Ishikawa (cell line): ENCODE measurements at regions not wholly inside any gene's neighbourhood (a gene's known extent, or its start where the extent isn't known, plus 50 kb on each side); places are given as distances from the start of the nearest gene placed in this dataset.

ENCODE experiments used
- CEBPB ChIP-seq: IDR thresholded peaks from 2 replicates; pipeline ENCODE4 v1.6.1; 2012
- CREB1 ChIP-seq: IDR thresholded peaks from 2 replicates; pipeline ENCODE4 v1.6.1; 2012; ENCODE audit warnings: low read depth
- EGR1 ChIP-seq: IDR thresholded peaks from 2 replicates; pipeline ENCODE4 v1.6.1; 2012
- EP300 ChIP-seq: IDR thresholded peaks from 2 replicates; pipeline ENCODE4 v1.6.1; 2012; ENCODE audit warnings: borderline replicate concordance
- FOXM1 ChIP-seq: IDR thresholded peaks from 2 replicates; pipeline ENCODE4 v1.6.1; 2012; ENCODE audit warnings: low read depth, borderline replicate concordance
- MAX ChIP-seq: IDR thresholded peaks from 2 replicates; pipeline ENCODE4 v1.6.1; 2012
- NFIC ChIP-seq: IDR thresholded peaks from 2 replicates; pipeline ENCODE4 v1.6.1; 2012
- RAD21 ChIP-seq: IDR thresholded peaks from 2 replicates; pipeline ENCODE4 v1.6.1; 2012; ENCODE audit warnings: low read depth
- REST ChIP-seq: IDR thresholded peaks from 2 replicates; pipeline ENCODE4 v1.6.1; 2012; ENCODE audit warnings: low read depth, mild to moderate bottlenecking
- TAF1 ChIP-seq: IDR thresholded peaks from 2 replicates; pipeline ENCODE4 v1.6.1; 2012; ENCODE audit warnings: low read depth, mild to moderate bottlenecking
- TCF12 ChIP-seq: IDR thresholded peaks from 2 replicates; pipeline ENCODE4 v1.6.1; 2012; ENCODE audit warnings: low read depth
- TEAD4 ChIP-seq: IDR thresholded peaks from 2 replicates; pipeline ENCODE4 v1.6.1; 2012
- USF1 ChIP-seq: IDR thresholded peaks from 2 replicates; pipeline ENCODE4 v1.6.1; 2012
- YY1 ChIP-seq: IDR thresholded peaks from 2 replicates; pipeline ENCODE4 v1.6.1; 2012; ENCODE audit warnings: low read depth
- ZBTB7A ChIP-seq: IDR thresholded peaks from 2 replicates; pipeline ENCODE4 v1.6.1; 2012; ENCODE audit warnings: low read depth

- peak; percentile 21; the same call in 1 of the 2 replicates for TF ChIP-seq CEBPB
- no peak for TF ChIP-seq MAX
- no peak for TF ChIP-seq USF1
- no peak for TF ChIP-seq REST
- peak; percentile 97 for TF ChIP-seq RAD21
- TF ChIP-seq FOXM1 = no peak
- TF ChIP-seq TEAD4 = no peak
- TF ChIP-seq EGR1 = no peak
- no peak for TF ChIP-seq CREB1
These were observed 203.8 kb upstream of the CD96 start for GRCh38 chr3:111338059-111338698.

GRCh38 chr3:111339017-111339416, 203.0 kb upstream of the CD96 start:
- TF ChIP-seq TAF1 = no peak
- no peak for TF ChIP-seq NFIC
- no peak for TF ChIP-seq ZBTB7A
- no peak for TF ChIP-seq EP300
- TF ChIP-seq YY1 = no peak
- no peak for TF ChIP-seq REST
- no peak for TF ChIP-seq CEBPB
- no peak for TF ChIP-seq USF1

GRCh38 chr3:111351334-111351733, 190.7 kb upstream of the CD96 start:
- TF ChIP-seq YY1 (no peak), ZBTB7A (no peak), USF1 (no peak), REST (peak; percentile 82), CREB1 (no peak), TEAD4 (no peak), RAD21 (no peak)

- TF ChIP-seq RAD21 (no peak), CREB1 (no peak), TEAD4 (no peak), TAF1 (no peak), FOXM1 (no peak), USF1 (no peak), CEBPB (no peak), ZBTB7A (no peak), YY1 (no peak), EP300 (no peak), REST (no peak), NFIC (no peak), EGR1 (no peak), MAX (no peak), TCF12 (no peak)
These were observed 189.4 kb upstream of the CD96 start for GRCh38 chr3:111352585-111352984.
